ENCODE measurements at regions not wholly inside any gene's neighbourhood (a gene's known extent, or its start where the extent isn't known, plus 50 kb on each side); places are given as distances from the start of the nearest gene placed in this dataset.
"Not testable (repeated sequence)": the region's sequence is repeated elsewhere in the genome, so short reads cannot be mapped to it uniquely, and the experiment has no call there.

DNA sequence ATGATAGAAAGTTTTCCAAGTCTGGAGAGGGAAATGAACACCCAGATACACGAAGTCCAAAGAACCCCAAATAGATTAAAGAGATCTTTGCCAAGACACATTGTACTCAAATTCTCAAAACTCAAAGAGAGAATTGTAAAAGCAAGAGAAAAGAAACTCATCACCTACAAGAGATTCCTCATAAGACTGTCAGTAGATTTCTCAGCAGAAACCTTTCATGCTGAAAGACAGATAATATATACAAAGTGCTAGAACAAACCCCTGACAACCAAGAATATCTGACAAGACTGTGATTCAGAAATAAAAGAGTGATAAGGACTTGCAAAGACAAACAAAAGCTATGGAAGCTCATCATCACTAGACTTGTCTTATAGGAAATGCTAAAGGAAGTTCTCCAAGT is 326.7 kb upstream of the ZNF608 start:
- no peak overlapping the region for H3K27ac ChIP-seq (ENCODE audit: low read depth, low read length)
- WGBS, 3 donors: 78 to 84% (median 83%) methylated on average over 1 of the region's 1 CpG

DNA sequence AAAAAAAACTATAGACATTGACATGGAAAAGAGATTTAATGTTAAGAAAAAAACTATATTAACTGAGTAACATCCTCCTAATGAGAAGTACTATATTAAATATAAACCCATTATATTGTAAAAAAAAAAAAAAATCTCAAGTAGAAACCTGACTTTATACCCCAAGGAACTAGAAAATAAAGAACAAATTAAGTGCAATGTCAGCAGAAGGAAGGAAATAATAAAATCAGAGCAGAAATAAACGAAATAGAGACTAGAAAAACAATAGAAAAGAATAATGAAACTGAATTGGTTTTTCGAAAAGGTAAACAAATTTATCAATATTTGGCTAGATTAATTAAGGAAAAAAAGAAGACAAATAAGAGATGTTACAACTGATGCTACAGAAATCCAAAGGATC is 329.1 kb upstream of the ZNF608 start:
- 81 to 83% (median 83%) methylated on average over 2 of the region's 2 CpGs for WGBS, 3 donors
- no peak overlapping the region for H3K27ac ChIP-seq (ENCODE audit: low read depth, low read length)

DNA sequence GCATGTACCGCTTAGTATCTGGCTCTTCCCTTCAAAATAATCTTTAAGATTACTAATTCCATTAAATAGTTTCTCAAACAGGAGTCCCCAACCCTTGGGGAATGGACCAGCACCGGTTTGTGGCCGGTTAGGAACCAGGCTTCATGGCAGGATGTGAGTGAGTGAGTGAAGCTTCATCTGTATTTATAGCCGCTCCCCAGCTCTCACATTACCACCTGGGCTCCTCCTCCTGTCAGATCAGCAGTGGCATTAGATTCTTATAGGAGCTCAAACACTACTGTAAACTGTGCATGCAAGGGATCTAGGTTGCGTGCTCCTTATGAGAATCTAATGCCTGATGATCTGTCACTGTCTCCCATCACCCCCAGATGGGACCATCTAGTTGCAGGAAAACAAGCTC is 332.6 kb upstream of the ZNF608 start:
- not testable (repeated sequence) for H3K27ac ChIP-seq (ENCODE audit: low read depth, low read length)
- WGBS, 3 donors: 96 to 98% (median 98%) methylated on average over 5 of the region's 5 CpGs

DNA sequence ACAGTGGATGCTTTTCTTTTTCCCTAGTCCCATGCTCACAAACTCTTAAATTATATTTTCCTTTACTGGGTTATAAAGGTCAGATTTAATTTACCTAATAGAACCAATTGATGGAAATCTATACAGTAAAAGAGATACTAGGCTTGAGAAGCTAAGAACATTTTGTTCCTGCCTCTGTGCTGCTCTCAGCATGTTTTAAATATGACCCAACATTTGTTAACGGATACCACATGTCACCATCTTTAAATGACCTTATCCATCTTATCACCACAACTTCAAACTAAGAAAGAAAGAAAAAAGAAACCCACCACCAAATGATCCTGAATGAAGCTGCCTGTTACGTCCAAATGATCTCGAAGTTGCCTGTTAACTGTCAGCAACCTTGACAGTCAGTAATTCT is 334.7 kb upstream of the ZNF608 start:
- no peak overlapping the region for H3K27ac ChIP-seq (ENCODE audit: low read depth, low read length)
- 88 to 93% (median 91%) methylated on average over 3 of the region's 3 CpGs for WGBS, 3 donors

DNA sequence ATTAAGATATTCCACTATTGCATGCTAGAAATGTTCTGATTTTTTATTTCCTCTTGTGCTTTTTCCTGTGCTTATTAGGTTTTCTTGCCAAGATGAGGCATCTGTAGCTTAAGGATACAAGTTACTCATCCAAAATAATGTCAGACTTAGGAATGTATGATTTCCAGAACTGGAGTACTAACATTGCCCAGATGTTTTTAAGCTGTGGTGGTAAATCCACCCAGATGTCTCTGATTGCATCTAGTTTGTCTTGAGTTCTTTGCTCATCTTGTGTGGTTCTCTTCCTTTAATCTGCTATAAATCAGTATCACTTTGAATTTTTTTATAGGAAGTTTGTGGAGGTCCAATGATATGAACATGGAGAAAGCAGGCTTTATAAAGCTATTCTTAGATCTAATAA is 337.5 kb upstream of the ZNF608 start:
- no peak overlapping the region for H3K27ac ChIP-seq (ENCODE audit: low read depth, low read length)

DNA sequence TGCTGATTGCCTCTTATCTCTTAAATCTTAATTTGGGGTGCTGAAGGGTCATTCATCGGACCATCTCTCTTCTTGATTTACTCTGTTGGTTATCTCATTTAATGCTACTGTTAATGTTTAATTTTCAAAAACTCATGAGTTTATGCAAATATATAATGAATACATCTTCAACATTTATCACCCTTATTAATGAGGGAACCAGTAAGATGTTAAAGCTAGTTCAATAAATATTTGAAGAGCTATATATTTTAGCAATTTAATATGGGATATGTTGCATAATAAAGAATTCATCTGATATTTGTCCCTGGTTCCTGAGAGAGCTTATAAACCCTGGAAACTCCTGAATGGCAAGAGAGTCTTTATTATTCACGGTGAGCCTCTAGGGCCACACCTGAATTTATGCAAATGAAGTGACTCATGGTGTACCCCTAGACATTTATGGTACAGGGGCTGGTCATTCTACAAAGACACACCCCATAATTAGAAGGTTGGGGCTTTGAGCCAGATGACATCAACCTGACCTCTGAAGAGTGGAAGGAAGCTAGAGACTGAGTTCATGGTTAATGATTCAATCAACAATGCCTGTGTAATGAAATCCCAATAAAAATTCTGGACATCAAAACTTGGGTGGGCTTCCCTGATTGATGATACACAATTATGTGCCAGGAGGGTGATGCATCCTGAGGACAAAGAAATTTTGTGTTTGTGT is 339.5 kb upstream of the ZNF608 start:
- WGBS, 3 donors: 43 to 96% (median 70%) methylated on average over 2 of the region's 2 CpGs
- no peak overlapping the region for H3K27ac ChIP-seq (ENCODE audit: low read depth, low read length)

DNA sequence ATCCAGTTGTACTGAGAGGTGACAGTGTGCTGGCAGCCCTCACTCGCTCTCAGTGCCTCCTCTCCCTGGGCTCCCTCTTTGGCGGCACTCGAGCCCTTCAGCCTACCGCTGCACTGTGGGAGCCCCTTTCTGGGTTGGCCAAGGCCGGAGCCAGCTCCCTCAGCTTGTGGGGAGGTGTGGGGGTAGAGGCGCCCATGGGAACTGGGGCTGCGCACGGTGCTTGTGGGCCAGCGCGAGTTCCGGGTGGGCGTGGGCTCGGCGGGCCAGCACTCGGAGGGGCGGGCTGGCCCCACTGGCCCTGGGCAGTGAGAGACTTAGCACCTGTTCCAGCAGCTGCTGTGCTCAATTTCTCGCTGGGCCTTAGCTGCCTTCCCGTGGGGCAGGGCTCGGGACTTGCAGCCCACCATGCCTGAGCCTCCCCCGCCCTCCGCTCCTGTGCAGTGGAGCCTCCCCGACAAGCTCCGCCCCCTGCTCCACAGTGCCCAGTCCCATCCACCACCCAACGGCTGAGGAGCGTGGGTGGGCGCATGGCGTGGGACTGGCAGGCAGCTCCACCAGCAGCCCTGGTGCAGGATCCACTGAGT is 342.2 kb upstream of the ZNF608 start:
- H3K27ac ChIP-seq (ENCODE audit: low read depth, low read length): no peak overlapping the region
- 96 to 98% (median 97%) methylated on average over 25 to 27 of the region's 27 CpGs for WGBS, 3 donors

DNA sequence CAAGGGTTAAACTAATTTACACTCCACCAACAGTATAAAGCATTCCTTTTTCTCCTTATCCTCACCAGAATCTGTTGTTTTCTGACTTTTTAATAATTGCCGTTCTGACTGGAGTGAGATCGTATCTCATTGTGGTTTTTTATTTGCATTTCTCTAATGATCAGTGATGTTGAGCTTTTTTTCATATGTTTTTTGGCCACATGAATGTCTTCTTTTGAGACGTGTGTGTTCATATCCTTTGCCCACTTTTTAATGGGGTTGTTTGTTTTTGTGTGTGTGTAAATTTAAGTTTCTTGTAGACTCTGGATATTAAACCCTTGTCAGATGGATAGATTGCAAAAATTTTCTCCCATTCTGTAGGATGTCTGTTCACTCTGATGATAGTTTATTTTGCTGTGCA is 345.7 kb upstream of the ZNF608 start:
- WGBS, 3 donors: 65 to 89% (median 75%) methylated on average over 3 of the region's 3 CpGs
- H3K27ac ChIP-seq (ENCODE audit: low read depth, low read length): not testable (repeated sequence)

DNA sequence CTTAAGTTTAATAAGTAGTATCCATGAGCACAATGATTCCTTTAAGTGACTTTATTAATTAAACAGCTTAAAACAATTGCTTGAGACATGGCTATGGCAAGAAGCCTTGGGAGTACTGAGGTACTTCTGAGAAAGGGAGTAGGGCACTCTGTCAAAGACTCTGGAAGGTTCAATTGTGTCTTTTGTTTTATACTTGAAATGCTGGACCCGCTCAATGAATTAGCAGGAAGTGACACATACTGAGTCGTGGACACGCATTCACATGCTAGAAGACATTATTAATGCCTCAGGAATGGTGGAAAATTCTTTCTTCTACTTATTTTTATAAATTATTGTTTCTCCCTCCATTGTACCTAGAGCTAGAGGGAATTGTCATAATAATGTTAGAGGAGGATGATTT is 347.3 kb upstream of the ZNF608 start:
- H3K27ac ChIP-seq (ENCODE audit: low read depth, low read length): no peak overlapping the region
- 82 to 99% (median 82%) methylated on average over 3 of the region's 3 CpGs for WGBS, 3 donors

DNA sequence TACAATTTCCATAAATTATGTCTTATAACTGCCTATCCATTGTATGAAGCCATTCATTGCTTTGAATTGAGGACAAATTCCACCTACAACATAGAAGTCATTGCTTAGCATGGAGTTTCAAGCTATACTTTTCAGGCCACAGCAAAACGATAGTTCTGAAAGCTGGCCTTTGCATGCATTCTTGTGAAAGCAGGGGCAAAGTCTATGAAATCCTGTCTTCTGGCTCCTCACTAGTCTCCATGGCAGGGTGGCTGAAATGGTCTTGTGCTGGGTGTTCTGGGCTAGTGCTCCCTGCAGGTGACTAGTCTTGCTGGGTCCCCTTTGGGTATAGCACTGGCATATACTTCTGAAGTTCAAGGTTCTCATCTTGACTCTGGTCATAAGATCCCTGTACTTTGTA is 353.9 kb upstream of the ZNF608 start:
- 87 to 91% (median 89%) methylated on average over 1 of the region's 1 CpG for WGBS, 3 donors
- no peak overlapping the region for H3K27ac ChIP-seq (ENCODE audit: low read depth, low read length)

DNA sequence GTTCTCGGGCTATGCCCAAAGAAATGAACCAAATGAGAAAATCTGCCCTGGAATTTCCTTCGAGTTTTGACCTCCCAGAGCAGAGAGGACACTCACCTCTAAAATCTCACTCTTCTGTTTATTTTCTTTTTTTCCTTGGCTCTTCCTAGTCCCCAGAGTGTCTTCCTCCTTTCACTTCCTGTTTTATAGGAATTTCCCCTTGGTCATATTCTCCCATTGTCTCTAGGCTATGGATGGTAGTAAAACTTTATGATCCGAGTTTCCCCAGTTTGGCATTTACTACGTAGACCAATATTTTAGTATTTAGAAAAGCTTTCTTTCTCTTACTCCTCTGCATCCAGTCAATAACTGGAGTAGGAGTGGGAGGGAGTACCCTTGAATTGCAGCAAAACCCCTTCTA is 354.5 kb upstream of the ZNF608 start:
- no peak overlapping the region for H3K27ac ChIP-seq (ENCODE audit: low read depth, low read length)
- WGBS, 3 donors: 68 to 90% (median 70%) methylated on average over 4 of the region's 4 CpGs

DNA sequence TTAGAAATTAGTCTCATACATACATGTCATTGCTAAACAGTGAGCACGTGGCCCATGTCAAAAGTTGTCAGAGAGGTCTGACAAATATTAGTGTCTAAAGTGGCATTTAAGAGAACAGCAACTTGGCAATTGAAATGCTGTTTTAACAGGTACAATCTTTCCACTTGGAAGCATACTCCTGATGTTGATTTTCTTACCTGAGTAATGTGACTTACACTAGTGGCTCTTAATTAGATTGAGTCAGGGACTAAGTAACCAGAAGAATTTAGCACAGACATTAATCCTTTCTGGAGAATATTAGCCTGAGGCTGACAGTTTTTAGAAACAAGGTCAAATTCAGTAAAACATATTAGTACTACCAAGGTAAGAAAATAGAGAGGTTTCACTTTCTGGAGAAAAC is 357.0 kb upstream of the ZNF608 start:
- no peak overlapping the region for H3K27ac ChIP-seq (ENCODE audit: low read depth, low read length)
- 58 to 91% (median 88%) methylated on average over 1 of the region's 1 CpG for WGBS, 3 donors

DNA sequence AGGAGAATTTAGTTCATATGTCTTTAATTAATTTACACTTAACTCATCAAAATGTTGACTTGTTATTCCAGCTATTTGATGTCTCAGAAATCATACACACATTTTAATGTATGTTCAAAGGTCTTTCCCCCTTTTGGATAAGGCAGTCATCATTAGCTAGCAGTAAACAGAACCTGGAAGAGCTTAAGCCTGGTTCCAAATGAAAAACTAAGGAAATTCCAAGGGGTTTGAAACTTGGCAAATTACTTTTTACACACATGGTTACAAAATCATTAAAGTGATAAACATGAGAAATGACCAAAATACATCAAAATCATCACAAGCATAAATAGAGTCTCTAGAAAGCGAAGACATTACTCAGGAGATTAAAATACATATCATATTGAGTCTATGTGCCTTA is 359.8 kb upstream of the ZNF608 start:
- no peak overlapping the region for H3K27ac ChIP-seq (ENCODE audit: low read depth, low read length)
- WGBS, 3 donors: 81 to 95% (median 84%) methylated on average over 1 of the region's 1 CpG

DNA sequence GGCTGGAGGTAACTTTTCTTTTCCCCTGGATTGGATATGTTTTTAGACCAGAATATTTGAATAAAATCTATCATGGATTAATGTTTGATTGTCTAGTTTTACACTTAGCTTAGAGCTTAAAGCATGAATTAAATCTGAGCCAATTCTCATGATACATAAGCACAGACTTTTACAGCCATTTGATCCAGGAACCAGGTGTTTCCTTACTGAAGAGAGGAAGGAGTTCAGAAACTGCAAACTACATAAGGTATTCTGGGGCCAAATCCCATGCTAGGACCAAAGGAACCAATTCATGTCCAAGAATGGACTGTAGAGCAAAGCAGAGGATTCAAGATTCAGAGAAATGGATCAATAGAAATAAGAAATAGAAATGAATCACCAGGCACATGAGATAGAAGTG is 360.4 kb upstream of the ZNF608 start:
- H3K27ac ChIP-seq (ENCODE audit: low read depth, low read length): no peak overlapping the region

DNA sequence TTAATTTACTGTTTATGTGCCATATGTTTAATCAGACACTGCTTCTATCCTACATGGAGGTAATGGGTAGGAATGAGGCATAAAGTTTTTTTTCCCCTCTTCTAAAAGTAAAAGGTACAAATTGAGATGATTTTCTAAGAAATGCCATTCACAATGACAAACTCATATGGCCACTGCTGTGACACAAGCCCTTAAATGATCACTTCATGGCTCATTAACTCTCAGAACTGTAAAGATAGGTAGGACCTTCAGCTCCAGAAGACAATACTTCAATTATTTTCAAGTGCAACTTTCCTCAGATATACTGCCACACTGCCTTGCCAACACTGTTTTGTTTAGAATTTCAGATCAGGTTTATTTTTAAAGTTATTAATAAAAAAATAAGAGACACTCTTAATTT is 362.9 kb upstream of the ZNF608 start:
- no peak overlapping the region for H3K27ac ChIP-seq (ENCODE audit: low read depth, low read length)

DNA sequence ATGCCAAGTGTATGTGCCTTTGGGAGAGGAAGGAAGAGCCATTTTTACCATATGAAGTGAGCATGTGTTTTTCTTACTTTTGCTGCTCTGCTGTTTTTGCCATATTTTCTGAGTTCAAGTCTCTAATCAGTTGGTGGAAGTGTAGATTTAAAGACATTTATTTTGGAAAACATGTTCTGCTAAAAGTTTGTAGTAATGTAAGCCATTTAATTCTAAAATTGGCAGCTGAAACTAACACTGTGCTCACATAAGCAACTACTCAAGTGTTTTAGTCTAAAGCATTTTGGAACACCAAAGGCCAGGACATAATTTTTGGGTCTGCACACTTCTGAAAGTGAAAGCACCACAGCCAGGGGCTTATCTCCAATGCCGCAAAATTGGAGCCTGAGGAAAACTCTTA is 363.4 kb upstream of the ZNF608 start:
- 72 to 92% (median 74%) methylated on average over 1 of the region's 1 CpG for WGBS, 3 donors

DNA sequence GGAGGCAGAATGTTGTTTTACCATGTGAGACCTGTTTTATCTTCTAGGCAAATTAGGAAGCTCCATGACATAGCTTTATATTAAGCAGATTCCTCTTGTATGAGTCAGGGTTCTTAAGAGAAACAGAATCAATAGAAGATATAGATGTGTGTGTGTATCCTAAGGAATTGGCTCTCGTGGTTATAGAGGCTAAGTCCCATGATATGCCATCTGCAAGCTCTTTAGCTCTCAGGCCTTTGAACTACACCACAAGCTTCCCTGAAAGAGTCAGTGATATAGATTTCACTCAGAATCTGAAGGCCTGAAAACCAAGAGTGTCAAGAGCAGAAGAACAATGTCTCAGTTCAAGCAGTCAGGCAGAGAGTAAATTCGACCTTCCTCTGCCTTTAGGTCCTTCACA is 365.8 kb upstream of the ZNF608 start:
- 86 to 93% (median 88%) methylated on average over 2 of the region's 2 CpGs for WGBS, 3 donors
- H3K27ac ChIP-seq (ENCODE audit: low read depth, low read length): no peak overlapping the region

More for the DNA sequence above, 363.4 kb upstream of the ZNF608 start:
- no peak overlapping the region for H3K27ac ChIP-seq (ENCODE audit: low read depth, low read length)

DNA sequence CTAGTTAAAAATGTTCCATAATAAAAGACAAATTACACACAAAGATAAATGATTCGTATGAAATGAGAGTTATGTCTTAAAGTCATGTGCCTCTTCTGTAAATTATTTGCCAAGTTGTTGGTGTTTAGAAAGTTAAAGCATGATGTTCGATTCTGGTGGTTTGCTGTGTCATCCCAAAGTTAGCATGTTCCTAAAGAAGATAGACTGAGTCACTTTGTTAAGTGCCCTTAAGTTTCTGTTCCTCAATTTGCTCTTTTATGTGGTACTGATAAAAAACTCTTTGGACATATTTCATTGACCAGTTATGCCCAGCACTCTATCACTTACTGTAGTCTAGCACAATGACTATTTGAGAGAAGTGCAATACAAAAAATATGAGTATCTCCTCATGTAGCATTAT is 366.9 kb upstream of the ZNF608 start:
- WGBS, 3 donors: 59 to 80% (median 77%) methylated on average over 2 of the region's 2 CpGs
- H3K27ac ChIP-seq (ENCODE audit: low read depth, low read length): no peak overlapping the region

DNA sequence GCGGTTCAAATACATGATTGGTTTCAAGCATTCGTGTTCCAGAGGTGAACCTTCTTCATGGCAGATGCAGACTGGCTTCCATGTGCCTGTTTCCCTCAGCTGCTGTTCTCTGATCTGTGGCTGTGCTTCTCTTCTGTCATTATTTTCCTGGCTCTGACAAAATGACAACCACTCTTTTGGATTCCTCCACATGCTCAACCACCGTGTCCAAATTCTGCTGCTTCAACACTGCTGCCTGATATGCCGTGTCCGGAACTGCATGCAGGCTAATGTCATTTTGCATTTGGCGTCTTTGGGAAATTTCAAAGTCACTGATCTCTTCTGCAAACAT is 368.7 kb upstream of the ZNF608 start:
- no peak overlapping the region for H3K27ac ChIP-seq (ENCODE audit: low read depth, low read length)
- WGBS, 3 donors: 94 to 97% (median 94%) methylated on average over 6 of the region's 6 CpGs

DNA sequence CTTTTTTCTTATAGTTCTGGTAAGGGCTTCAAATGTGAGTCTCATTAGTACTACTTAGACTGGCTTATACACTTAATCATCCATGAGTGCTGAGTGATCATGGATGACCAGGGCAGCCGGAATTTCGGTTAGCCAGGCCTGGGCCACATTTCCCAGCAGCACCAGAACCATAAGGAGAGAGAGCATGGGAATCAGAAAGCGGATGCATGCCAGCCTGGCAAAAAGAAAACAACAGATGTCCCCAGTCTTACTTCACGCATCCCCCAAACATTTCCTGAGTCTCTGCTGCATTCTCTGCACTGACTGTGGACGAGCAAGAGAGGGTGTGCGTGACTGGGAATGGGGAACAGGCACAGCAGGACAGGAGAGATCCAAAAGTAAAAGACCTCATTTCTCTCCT is 371.1 kb upstream of the ZNF608 start:
- no peak overlapping the region for H3K27ac ChIP-seq (ENCODE audit: low read depth, low read length)
- 75 to 77% (median 77%) methylated on average over 6 of the region's 6 CpGs for whole genome bisulfite sequencing, 3 donors

DNA sequence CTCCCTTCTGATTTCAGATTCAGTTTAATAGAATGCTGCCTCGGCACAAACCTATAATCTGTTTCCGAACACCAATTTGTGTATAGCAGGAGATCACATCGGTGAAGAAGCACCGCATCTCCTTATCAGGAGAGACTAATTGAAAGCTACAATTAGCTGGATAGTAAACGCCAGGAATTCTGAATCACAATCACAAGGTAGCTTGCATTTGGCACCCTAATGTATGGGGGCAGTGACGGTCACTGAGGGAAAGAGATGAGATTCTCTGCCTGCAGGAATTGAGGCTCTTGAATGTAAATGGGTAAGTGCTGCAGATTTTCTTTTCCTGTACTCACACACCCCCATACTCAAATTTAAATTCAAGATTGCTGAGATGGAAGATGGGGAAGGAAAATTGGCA is 373.6 kb upstream of the ZNF608 start:
- 83 to 89% (median 83%) methylated on average over 6 of the region's 6 CpGs for WGBS, 3 donors
- H3K27ac ChIP-seq (ENCODE audit: low read depth, low read length): no peak overlapping the region
